Hepatocyte (in vitro differentiated cells): ENCODE measurements at regions not wholly inside any gene's neighbourhood (a gene's known extent, or its start where the extent isn't known, plus 50 kb on each side); places are given as distances from the start of the nearest gene placed in this dataset.

Source experiments
- DNase-seq: peaks from one replicate; pipeline ENCODE4 v3.0.0-alpha.2; 2016; ENCODE audit warnings: low spot score
- H2AFZ ChIP-seq: fragments of 200-600 bp; sonication (generic); 2 replicates; pipeline ENCODE4 v1.6.0; 2016; ENCODE audit warnings: antibody characterized with exemption, mild to moderate bottlenecking
- H3K27ac ChIP-seq: fragments of 200-600 bp; sonication (generic); 2 replicates; pipeline ENCODE4 v1.5.1; 2016; ENCODE audit warnings: mild to moderate bottlenecking
- H3K27me3 ChIP-seq: fragments of 200-600 bp; sonication (generic); 2 replicates; pipeline ENCODE4 v1.6.1; 2016
- H3K36me3 ChIP-seq: fragments of 200-600 bp; sonication (generic); replicated peaks from 2 replicates; pipeline ENCODE4 v1.5.1; 2016; ENCODE audit warnings: low read depth; ENCODE audit not compliant: insufficient read depth
- H3K4me1 ChIP-seq: fragments of 200-600 bp; sonication (generic); 2 replicates; pipeline ENCODE4 v1.5.1; 2016; ENCODE audit warnings: mild to moderate bottlenecking, moderate library complexity; ENCODE audit not compliant: insufficient read depth
- H3K4me2 ChIP-seq: fragments of 200-600 bp; sonication (generic); 2 replicates; pipeline ENCODE4 v1.6.0; 2016
- H3K4me3 ChIP-seq: fragments of 200-600 bp; sonication (generic); 2 replicates; pipeline ENCODE4 v1.5.1; 2016; ENCODE audit warnings: mild to moderate bottlenecking
- H3K79me2 ChIP-seq: fragments of 200-600 bp; sonication (generic); 2 replicates; pipeline ENCODE4 v1.6.0; 2017; ENCODE audit warnings: mild to moderate bottlenecking
- H3K9me2 ChIP-seq: fragments of 200-600 bp; sonication (generic); replicated peaks from 2 replicates; pipeline ENCODE4 v1.6.0; 2017; ENCODE audit warnings: mild to moderate bottlenecking; ENCODE audit not compliant: insufficient read depth
- H3K9me3 ChIP-seq: fragments of 200-600 bp; sonication (generic); 2 replicates; pipeline ENCODE4 v1.5.1; 2016; ENCODE audit warnings: low read depth, mild to moderate bottlenecking
- H4K20me1 ChIP-seq: fragments of 200-600 bp; sonication (generic); 2 replicates; pipeline ENCODE4 v1.6.0; 2016; ENCODE audit warnings: mild to moderate bottlenecking; ENCODE audit not compliant: insufficient read depth, poor library complexity, severe bottlenecking
- EZH2 ChIP-seq: fragments of 200-600 bp; sonication (generic); IDR thresholded peaks from 2 replicates; pipeline ENCODE4 v1.6.1; 2016; ENCODE audit warnings: antibody characterized with exemption, mild to moderate bottlenecking, borderline replicate concordance
- EZH2phosphoT487 ChIP-seq: fragments of 200-600 bp; sonication (generic); IDR thresholded peaks from one replicate; pipeline ENCODE4 v1.6.1; 2018; ENCODE audit warnings: antibody characterized with exemption, mild to moderate bottlenecking, low read depth, moderate library complexity; ENCODE audit not compliant: unreplicated experiment, severe bottlenecking
- WGBS: methylation state at CpG from one replicate; pipeline ENCODE4 v1.1.6; 2016; ENCODE audit warnings: low lambda C conversion rate; ENCODE audit errors: missing lambda C conversion rate; 5-methylcytosine and 5-hydroxymethylcytosine counted together
- TF ChIP-seq, protein P1 (sequence below): fragments of 200-600 bp; sonication (generic); IDR thresholded peaks from 2 replicates; pipeline ENCODE4 v1.5.1; 2016; ENCODE audit warnings: antibody characterized with exemption, mild to moderate bottlenecking; ENCODE audit not compliant: poor library complexity

DNA sequence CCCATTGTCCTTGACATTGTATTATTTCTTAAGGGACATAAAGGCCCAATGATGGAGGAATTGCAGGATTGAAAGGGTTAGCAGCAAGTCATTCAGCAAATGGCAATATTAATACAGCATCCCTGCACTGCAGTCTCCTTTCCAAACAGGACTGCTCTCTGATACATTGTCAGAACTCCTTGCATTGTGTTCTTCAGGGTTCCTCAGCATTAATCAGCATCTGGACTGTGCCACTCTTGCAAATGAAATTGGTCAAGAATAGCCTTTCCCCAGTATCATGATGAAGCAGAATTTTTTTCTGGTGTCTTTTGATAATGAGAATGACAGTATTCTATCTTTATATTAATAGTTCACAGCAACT, 272.6 kb upstream of the HAND2 start:
- H3K36me3 ChIP-seq, result no peaks in the 10 kb centered on the region
- H3K4me3 ChIP-seq, result no peak overlapping the region
- no peaks in the 10 kb centered on the region for H3K9me2 ChIP-seq
- no peaks in the 10 kb centered on the region for H4K20me1 ChIP-seq
- DNase-seq, result no peak
- no peaks in the 10 kb centered on the region for H3K4me1 ChIP-seq
- TF ChIP-seq EZH2 (no peak), EZH2phosphoT487 (no peak)
- TF ChIP-seq, protein P1, sequence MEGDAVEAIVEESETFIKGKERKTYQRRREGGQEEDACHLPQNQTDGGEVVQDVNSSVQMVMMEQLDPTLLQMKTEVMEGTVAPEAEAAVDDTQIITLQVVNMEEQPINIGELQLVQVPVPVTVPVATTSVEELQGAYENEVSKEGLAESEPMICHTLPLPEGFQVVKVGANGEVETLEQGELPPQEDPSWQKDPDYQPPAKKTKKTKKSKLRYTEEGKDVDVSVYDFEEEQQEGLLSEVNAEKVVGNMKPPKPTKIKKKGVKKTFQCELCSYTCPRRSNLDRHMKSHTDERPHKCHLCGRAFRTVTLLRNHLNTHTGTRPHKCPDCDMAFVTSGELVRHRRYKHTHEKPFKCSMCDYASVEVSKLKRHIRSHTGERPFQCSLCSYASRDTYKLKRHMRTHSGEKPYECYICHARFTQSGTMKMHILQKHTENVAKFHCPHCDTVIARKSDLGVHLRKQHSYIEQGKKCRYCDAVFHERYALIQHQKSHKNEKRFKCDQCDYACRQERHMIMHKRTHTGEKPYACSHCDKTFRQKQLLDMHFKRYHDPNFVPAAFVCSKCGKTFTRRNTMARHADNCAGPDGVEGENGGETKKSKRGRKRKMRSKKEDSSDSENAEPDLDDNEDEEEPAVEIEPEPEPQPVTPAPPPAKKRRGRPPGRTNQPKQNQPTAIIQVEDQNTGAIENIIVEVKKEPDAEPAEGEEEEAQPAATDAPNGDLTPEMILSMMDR, result no peak
- H3K27me3 ChIP-seq, result no peaks in the 10 kb centered on the region
- H2AFZ ChIP-seq, result no peak overlapping the region
- no peak overlapping the region for H3K4me2 ChIP-seq
- H3K79me2 ChIP-seq, result no peaks in the 10 kb centered on the region
- no peak overlapping the region for H3K27ac ChIP-seq
- H3K9me3 ChIP-seq, result no peaks in the 10 kb centered on the region

DNA sequence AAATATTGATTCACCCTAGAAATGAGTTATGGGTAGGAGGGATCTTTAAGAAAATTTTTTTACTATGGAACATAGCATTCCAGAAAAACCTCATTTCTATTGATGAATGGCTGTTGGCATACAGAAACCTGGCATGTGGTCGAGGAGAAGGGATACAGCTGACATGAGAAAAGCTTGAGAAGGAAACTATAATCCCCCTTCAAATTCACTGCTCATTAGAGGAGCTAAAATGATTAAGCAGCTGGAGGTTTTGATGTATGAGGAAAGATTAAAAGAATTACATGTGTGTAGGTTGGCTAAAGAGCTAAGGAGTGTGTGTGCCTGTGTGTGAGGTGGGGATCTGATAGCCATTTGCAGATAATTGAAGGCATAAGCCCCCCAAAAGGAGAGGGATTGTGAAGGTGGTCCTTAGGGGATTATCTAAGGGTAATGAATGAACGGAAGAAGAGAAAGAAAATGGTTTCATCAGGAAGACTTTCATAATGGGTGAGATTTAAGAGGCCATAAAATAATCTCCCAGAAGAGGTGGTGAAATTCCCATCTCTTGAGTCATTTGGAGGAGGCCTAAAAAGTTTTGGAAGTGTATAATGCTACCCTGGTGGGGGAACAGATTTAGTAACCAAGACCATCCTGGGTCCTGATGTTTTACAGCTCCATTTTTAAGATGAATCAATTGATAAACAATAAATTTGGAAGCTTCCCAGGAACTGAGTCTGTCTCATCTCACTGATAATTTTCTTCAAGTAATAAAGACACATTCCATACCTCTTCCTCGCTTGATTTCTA, 272.0 kb upstream of the HAND2 start:
- Histone ChIP-seq H3K4me2 (no peak overlapping the region), H3K27ac (no peak overlapping the region), H2AFZ (no peak overlapping the region), H3K9me2 (no peaks in the 10 kb centered on the region), H3K27me3 (no peaks in the 10 kb centered on the region), H3K4me3 (no peak overlapping the region), H3K36me3 (no peaks in the 10 kb centered on the region), H3K9me3 (no peaks in the 10 kb centered on the region), H4K20me1 (no peaks in the 10 kb centered on the region), H3K4me1 (no peaks in the 10 kb centered on the region), H3K79me2 (no peaks in the 10 kb centered on the region)
- 39% methylated on average over 3 of the region's 3 CpGs for WGBS
- TF ChIP-seq, protein P1, result no peak
- TF ChIP-seq EZH2phosphoT487, result no peak
- no peak for TF ChIP-seq EZH2
- DNase-seq, result no peak

DNA sequence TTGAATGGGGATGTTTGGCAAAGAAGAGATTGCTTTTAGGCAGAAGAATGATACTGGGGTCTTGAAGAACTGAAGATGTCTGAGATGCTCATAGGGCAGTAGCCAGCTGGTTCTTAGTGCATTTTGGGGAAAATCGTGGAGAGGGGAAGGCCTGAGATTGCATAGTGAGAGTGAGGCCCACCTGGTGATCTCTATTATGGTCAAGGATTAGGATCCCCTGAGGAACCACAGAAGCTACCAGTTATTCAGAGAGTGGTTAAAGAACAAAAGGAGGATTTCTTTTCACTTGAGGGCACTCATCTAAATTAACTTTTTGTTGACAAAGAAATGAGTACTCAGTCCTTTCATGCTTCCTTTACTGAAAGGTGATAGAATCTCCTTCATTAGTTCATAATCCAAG, 271.3 kb upstream of the HAND2 start:
- Histone ChIP-seq H3K9me3 (no peaks in the 10 kb centered on the region), H3K27ac (no peak overlapping the region), H3K4me3 (no peak overlapping the region), H2AFZ (no peak overlapping the region), H3K27me3 (no peaks in the 10 kb centered on the region), H3K4me2 (no peak overlapping the region), H3K36me3 (no peaks in the 10 kb centered on the region), H3K79me2 (no peaks in the 10 kb centered on the region), H3K9me2 (no peaks in the 10 kb centered on the region), H4K20me1 (no peaks in the 10 kb centered on the region), H3K4me1 (no peaks in the 10 kb centered on the region)
- no peak for TF ChIP-seq EZH2phosphoT487
- TF ChIP-seq, protein P1, result no peak
- no peak for TF ChIP-seq EZH2
- DNase-seq, result no peak
- WGBS, result 42% methylated on average over 1 of the region's 1 CpG
